Esophagus muscularis mucosa (tissue), 4 donors: ENCODE measurements at regions not wholly inside any gene's neighbourhood (a gene's known extent, or its start where the extent isn't known, plus 50 kb on each side); places are given as distances from the start of the nearest gene placed in this dataset.

Experiments
- EP300 ChIP-seq: sonication (generic); formaldehyde crosslinking; IDR thresholded peaks from one replicate; pipeline ENCODE4 v1.6.1; 2017; ENCODE audit warnings: antibody characterized with exemption
- POLR2A ChIP-seq: fragments of 450-650 bp; IDR thresholded peaks from one replicate; pipeline ENCODE4 v1.6.1; 2017; ENCODE audit warnings: antibody characterized with exemption, moderate library complexity, mild to moderate bottlenecking, low read depth
- POLR2AphosphoS5 ChIP-seq, 2 donors: sonication (generic); formaldehyde crosslinking; IDR thresholded peaks; one replicate each; pipeline ENCODE4 v1.6.1; 2017; ENCODE audit warnings: antibody characterized with exemption in 2 of 2
- TF ChIP-seq, protein P1 (sequence below), 3 experiments: fragments of 200-600 bp in 2 of 3; fragments of 450-650 bp in 1 of 3; sonication (generic) in 2 of 3; IDR thresholded peaks; one replicate each; pipeline ENCODE4 v1.5.1; 2017 to 2019; ENCODE audit warnings: antibody characterized with exemption in 3 of 3, mild to moderate bottlenecking in 2 of 3, moderate library complexity in 1 of 3

DNA sequence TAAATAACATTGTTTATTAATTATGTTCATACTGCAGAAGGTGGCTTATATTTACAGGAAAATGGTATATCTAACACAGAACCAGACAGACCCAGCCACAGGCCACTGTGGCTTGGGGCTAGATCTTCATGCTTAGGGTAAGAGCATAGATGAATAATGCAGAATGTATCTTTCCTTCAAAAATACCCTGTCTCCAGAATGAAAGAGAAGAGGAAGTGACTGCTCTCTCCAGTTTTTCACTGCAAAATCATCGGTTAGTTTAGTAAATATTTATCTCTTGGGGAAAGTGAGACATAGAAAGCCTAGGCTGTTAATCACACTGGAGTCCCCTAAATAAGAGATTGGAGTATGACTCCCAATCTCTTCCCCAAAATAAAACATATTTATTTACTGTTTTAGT is 453.7 kb downstream of the NAV3 start:
- no peak for TF ChIP-seq POLR2AphosphoS5 (IDR thresholded peaks at IDR 0.05)
- TF ChIP-seq, protein P1, sequence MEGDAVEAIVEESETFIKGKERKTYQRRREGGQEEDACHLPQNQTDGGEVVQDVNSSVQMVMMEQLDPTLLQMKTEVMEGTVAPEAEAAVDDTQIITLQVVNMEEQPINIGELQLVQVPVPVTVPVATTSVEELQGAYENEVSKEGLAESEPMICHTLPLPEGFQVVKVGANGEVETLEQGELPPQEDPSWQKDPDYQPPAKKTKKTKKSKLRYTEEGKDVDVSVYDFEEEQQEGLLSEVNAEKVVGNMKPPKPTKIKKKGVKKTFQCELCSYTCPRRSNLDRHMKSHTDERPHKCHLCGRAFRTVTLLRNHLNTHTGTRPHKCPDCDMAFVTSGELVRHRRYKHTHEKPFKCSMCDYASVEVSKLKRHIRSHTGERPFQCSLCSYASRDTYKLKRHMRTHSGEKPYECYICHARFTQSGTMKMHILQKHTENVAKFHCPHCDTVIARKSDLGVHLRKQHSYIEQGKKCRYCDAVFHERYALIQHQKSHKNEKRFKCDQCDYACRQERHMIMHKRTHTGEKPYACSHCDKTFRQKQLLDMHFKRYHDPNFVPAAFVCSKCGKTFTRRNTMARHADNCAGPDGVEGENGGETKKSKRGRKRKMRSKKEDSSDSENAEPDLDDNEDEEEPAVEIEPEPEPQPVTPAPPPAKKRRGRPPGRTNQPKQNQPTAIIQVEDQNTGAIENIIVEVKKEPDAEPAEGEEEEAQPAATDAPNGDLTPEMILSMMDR (IDR thresholded peaks at IDR 0.05): no peak
- TF ChIP-seq POLR2A: no peak
- TF ChIP-seq EP300: no peak
